Activated CD4-positive, alpha-beta T cell treated with anti-CD3 and anti-CD28 coated beads, Interleukin-2, amount 50 U/mL, for 24 hours (primary cell): ENCODE measurements at regions not wholly inside any gene's neighbourhood (a gene's known extent, or its start where the extent isn't known, plus 50 kb on each side); places are given as distances from the start of the nearest gene placed in this dataset.

Source experiments
- DNase-seq, 2 donors: peaks; one replicate each; pipeline ENCODE4 v3.0.0-alpha.2; 2020; ENCODE audit warnings: low read depth in 1 of 2, low spot score in 1 of 2

DNA sequence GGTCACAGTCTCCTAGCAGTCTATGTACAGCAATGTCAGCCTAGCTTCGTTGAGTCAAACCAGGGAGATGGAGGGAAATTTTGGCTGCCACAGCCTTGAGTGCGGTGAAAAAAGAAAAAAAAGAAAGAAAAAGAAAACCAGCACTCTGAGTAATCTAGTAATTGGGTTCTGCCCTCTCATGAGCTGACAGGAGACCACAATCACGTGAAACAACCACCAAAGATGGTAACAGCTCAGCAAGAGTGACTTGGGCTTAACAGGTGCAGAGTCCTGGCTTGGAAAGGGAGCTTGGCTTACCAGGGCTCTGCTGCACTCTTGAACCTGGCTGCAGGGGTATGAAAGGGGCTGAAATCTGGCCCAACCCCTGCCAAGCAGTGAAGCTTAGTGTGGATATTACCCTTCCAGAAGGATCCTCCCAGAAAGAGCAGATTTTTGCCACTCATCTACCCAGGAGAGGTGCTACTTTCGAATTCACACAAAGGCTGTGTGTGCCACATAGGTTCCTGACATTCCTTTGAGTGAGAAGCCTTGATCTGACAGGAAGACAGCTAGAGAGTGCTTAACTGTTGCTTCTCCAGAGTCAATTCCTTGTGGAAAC, 350.3 kb downstream of the PTTG2 start:
- peak in 1 of 2 donors; percentile 76 for DNase-seq

DNA sequence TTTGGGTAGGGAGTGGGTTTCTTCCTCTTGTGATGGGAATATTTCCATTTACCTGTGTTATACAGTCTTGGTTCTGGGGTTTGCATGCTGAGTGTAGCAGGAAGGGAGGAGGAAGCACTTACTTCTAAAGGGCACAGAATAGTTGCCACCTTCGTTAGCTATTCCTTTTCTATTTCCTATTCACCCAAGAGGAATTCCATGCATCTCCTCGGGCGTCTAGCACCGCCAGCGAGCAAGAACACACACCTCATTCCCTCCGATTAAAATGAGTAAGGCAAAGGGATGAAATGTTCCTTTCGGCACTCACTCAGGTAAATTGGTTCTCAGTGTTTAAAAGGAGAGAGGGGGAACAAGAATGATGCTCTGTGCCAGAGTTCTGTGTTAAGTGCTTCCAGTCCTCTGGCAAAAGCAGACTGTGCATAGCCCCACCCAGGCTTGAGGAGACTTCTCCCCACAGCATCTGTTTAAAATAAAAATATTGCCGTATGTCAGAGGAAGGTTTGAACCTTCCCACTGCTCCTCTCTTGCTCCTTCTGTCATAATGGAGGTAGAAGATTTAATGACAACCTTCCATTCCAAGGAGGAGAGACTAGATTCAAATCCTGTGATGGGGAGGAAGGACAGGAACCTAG, 351.4 kb downstream of the PTTG2 start:
- DNase-seq = no peak

GRCh38 chr4:38313175-38313574, 350.8 kb upstream of the KLF3 start:
- no peak for DNase-seq

DNA sequence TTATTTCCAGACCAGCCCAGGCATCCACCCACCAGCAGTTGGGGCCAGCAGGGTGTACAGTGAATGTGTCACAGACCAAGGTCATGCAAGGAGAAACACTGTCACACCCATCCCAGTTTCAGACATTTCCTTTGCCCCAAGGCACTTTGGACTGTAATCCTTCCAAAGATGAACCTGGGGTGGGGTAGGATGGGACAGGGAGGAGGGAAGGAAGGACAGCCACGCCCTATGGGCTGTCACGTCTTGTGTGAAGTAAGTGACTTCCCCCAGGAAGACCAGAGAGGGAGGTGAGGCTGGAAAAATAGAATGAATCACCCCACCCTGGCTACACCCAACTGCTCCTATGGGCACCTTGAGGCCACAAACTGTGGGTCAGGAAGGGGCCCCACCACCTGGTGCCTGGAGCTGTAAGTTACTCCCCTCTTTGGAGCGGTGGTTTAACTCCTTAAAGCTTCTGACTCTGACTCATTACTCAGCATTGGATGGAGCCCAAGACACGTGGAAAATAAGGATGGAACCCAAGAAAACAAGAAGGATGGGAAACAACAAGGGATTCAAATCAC, 349.9 kb upstream of the KLF3 start:
- DNase-seq = no peak

DNA sequence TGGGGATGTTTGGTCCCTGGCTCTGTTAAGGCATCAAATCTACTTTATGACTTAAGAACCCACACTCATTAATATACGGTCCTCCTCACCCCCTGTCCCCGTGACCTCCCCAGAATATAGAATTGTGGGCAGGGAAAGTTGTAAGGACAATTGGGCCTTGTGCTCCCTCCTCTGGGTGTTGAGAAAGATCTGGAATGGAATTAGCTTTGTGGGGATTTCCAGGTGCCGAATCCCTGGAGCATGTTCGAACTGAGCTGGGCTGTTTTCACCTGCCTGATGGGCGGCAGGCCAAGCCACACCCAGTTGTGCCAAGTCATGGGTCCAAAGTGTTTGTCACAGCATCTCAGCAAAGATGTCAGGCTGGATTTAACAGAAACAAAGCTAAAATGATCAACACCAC, 349.3 kb upstream of the KLF3 start:
- DNase-seq = no peak

DNA sequence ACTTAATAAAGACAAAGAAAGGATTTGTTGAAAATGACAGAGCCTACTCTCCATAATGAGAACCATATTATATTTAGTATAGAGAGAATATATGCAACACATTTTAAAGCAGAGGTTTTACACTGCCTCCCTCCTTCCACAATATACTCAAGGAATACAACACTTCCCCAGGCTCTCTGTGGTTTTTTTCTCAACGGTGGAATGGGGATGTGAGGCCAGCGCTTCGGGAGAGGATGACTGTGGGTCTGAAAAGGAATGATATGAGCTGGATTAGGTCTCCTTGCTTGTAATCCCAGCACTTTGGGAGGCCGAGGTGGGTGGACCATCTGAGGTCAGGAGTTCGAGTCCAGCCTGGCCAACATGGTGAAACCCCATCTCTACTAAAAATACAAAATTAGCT, 348.7 kb upstream of the KLF3 start:
- DNase-seq = no peak

DNA sequence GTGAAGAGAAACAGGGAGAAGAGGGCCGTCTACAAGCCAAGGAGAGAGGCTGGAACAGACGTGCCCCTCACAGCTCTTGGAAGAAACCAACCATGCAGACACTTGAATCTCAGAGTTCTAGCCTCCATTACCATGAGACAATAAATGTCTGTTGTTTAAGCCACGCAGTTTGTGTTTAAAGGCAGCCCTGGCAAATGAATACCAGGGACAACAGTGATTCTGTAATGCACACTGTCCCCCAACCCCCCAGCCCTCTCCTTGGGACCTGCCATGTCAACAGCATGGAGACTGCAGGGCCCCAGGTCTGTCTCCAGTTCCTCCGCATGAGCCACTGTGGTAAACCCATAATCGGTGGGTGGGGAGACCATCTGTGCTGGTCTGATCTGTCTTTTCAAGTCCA, 348.0 kb upstream of the KLF3 start:
- no peak for DNase-seq

DNA sequence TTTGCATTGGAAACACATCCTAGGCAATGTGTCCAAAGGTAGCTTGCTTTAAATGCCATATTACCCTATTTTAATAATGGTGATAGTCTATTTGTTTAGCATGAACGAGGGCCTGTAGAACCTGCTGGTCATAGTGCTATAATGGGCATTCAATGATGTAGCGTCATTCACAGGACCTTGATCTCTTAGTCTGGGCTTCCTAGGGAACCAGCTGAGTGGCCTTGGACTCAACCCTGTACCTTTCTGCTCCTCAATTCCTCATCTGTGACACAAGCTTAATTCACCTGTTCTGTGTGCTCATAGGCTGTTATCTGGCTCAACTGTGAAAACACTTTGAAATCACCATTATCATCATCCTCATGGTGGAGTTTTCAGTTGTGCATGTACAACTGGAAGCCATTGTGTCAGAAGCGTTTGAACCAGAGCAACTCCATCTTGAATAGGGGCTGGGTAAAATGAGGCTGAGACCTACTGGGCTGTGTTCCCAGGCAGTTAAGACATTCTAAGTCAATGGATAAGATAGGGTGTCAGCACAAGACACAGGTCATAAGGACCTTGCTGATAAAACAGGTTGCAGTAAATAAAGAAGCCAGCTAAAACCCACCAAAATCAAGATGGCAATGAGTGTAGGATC, 346.8 kb upstream of the KLF3 start:
- DNase-seq = no peak

GRCh38 chr4:38318737-38319455, 345.1 kb upstream of the KLF3 start:
- peak in 1 of 2 donors; percentile 57 for DNase-seq

DNA sequence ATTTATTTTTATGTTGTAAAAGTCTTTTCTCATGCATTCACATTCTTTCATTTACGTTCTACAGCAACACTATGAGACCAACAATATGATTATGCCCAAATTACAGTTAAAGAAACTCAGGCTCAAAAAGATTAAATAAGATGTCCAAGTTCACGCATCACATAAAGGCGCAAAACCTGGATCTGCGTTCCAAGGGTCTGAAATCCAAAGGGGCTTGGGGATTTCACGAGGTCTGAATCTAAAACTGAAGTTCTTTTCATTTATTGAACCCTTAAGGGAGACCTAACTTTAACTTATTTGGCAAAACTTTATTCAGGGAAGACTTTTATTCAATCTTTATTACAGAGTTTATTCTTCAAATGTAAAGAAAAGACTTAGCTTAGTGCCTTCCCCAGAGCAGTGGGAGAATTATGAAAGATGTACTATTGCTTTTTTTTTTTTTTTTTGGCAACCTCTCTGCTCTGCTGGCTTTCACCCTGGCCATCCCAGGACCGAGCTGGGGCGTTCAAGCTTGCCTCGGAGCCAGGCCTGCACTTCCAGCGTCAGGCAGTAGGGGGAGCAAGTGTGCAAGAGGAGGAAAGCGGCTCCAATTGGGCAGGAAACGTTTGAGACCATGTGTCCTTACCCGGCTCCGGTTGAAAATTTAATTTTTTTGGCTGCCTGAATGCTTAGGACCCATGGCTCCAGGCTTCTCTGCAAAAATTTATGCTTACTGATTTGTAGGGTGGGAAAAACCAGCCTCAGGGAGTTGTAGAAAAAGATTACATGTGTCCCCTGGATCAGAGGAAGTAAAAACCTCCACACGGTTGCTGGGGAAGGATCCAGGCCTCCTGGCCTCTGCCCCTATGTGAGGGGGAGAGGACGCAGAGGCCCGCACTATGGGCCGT, 344.3 kb upstream of the KLF3 start:
- peak; percentile 90 to 94 for DNase-seq

DNA sequence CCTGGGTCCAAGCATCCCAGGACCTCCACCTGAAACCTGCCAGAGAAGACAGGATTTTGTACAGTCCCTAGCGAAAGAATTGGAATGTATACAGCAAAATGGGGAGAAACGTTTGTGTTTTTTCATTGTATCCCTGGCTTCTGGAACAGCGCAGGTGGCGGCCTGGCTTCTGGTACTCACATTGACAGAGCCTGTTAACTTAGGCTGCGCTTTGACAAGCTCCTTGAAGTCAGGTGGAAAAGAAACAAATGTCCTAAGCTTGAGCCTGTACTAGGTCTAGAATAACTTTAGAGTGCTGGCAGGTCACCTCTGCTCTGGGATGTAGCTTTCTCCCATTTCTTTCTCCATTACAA, 343.7 kb upstream of the KLF3 start:
- no peak for DNase-seq

DNA sequence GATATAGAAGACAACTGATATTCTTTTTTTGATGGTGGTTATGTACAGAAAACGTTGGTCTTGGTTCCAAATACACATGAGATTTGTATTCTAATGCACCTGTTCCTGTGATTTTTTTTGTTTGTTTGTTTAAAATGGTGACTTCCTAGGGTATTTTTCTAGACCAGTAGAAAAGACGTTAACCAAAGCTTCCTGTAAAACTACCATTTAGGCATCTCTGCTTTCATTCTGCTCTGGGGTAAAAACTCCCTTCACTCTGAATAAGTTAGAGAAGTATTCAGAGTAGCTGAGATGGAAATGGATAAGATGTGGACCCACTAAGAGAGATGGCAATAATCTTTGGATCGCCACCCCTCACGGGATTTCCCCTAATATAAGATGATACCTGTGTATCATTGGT, 343.2 kb upstream of the KLF3 start:
- no peak for DNase-seq

- no peak for DNase-seq
Measured at GRCh38 chr4:38322714-38323113, 341.3 kb upstream of the KLF3 start.

- DNase-seq = no peak
Measured at GRCh38 chr4:38323141-38323641, 340.8 kb upstream of the KLF3 start.

DNA sequence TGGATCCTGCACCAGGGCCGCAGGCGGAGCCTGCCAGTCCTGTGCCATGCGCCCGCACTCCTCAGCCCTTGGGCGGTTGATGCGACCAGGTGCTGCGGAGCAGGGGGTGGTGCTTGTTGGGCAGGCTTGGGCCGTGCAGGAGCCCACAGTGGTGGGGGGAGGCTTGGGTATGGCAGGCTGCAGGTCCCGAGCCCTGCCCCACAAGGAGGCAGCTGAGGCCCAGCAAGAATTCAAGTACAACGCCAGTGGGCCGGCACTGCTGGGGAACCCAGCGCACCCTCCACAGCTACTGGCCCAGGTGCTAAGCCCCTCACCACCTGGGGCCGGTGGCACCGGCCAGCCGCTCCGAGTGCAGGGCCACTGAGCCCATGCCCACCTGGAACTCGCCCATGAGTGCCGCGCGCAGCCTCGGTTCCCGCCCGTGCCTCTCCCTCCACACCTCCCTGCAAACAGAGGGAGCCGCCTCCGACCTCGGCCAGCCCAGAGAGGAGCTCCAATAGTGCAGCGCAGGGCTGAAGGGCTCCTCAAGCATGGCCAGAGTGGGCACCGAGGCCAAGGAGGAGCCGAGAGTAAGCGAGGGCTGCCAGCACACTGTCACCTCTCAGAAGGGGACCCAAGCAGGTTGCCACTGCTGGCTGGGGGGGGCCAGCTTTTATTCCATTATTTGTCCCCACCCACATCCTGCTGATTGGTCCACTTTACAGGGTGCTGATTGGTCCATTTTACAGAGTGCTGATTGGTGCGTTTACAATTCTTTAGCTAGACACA, 339.0 kb upstream of the KLF3 start:
- DNase-seq = no peak

DNA sequence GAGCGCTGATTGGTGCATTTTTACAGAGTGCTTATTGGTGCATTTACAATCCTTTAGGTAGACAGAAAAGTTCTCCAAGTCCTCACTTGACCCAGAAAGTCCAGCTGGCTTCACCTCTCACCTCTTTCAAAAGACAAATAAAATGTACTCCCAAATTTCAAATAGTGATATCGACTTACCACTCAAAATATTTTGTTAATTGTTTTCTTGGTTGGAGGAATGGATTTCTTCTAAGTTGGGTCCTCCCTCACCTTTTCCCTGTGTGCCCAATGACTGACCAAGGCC, 338.4 kb upstream of the KLF3 start:
- DNase-seq = no peak

- no peak for DNase-seq
Measured at GRCh38 chr4:38326499-38326898, 337.5 kb upstream of the KLF3 start.

- DNase-seq = no peak
Measured at GRCh38 chr4:38327174-38327573, 336.8 kb upstream of the KLF3 start.

- DNase-seq = no peak
Measured at GRCh38 chr4:38328989-38329729, 334.8 kb upstream of the KLF3 start.

DNA sequence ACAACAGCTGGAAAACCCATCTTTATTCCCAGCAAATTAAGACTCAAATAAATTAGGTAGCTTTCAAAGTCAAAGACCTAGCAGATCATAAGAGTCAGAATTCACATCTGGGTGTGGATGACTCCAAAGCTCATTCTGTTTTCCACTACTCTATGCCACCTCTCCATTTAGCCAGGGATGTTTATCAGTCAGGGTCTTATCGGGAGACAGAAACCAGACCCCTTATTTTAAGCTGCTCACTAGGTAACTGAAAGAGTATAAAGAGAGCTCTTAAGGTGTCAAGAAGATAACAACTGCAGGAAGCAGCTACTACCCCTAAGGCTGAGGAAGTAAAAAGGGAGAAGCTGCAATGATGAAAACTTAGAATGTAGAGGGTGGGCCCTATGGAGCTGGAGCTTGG, 333.7 kb upstream of the KLF3 start:
- no peak for DNase-seq
